Subcutaneous abdominal adipose tissue (tissue), 5 donors: ENCODE measurements at regions not wholly inside any gene's neighbourhood (a gene's known extent, or its start where the extent isn't known, plus 50 kb on each side); places are given as distances from the start of the nearest gene placed in this dataset.

ENCODE experiments used
- H3K27ac ChIP-seq: one replicate; pipeline ENCODE4 v1.7.0; 2013; ENCODE audit warnings: low read depth, mild to moderate bottlenecking, inconsistent platforms, low read length, moderate library complexity
- H3K27me3 ChIP-seq, 5 donors: one replicate each; pipeline ENCODE4 v1.7.0; 2013; ENCODE audit warnings: low read length in 5 of 5, inconsistent platforms in 1 of 5; ENCODE audit not compliant: control insufficient read depth in 5 of 5, insufficient read depth in 4 of 5
- H3K36me3 ChIP-seq, 5 donors: one replicate each; pipeline ENCODE4 v1.7.0; 2013; ENCODE audit warnings: low read length in 5 of 5; ENCODE audit not compliant: control insufficient read depth in 5 of 5, insufficient read depth in 5 of 5
- H3K4me1 ChIP-seq, 5 donors: one replicate each; pipeline ENCODE4 v1.7.0; 2013; ENCODE audit warnings: low read length in 5 of 5, mild to moderate bottlenecking in 3 of 5, moderate library complexity in 1 of 5; ENCODE audit not compliant: control insufficient read depth in 5 of 5, insufficient read depth in 5 of 5
- H3K4me3 ChIP-seq, 5 donors: one replicate each; pipeline ENCODE4 v1.7.0; 2013; ENCODE audit warnings: low read length in 5 of 5, low read depth in 1 of 5
- H3K9ac ChIP-seq, 5 donors: one replicate each; pipeline ENCODE4 v1.7.0; 2013; ENCODE audit warnings: low read length in 5 of 5, mild to moderate bottlenecking in 4 of 5, moderate library complexity in 3 of 5
- H3K9me3 ChIP-seq, 5 donors: one replicate each; pipeline ENCODE4 v1.7.0; 2013; ENCODE audit warnings: low read length in 5 of 5; ENCODE audit not compliant: control insufficient read depth in 5 of 5
- donor health status: healthy.
- donor health status: healthy.
- donor health status: healthy.
- donor health status: healthy.
- donor health status: healthy.

GRCh38 chr16:63372283-63372682 is 1336.0 kb upstream of the CDH8 start:
- no peaks in the 10 kb centered on the region for H3K9me3 ChIP-seq
- H3K27me3 ChIP-seq = no peaks in the 10 kb centered on the region

GRCh38 chr16:63365649-63366304 is 1329.5 kb upstream of the CDH8 start:
- Histone ChIP-seq H3K4me1 (no peaks in the 10 kb centered on the region), H3K27ac (no peak overlapping the region), H3K36me3 (no peaks in the 10 kb centered on the region), H3K27me3 (no peaks in the 10 kb centered on the region), H3K4me3 (no peak overlapping the region), H3K9ac (no peak overlapping the region), H3K9me3 (no peaks in the 10 kb centered on the region)

More at GRCh38 chr16:63372283-63372682, 1336.0 kb upstream of the CDH8 start:
- Histone ChIP-seq H3K36me3 (no peaks in the 10 kb centered on the region), H3K27ac (no peak overlapping the region), H3K4me3 (no peak overlapping the region), H3K9ac (no peak overlapping the region), H3K4me1 (no peaks in the 10 kb centered on the region)

- no peaks in the 10 kb centered on the region for H3K9me3 ChIP-seq
- H3K27ac ChIP-seq = no peak overlapping the region
- no peaks in the 10 kb centered on the region for H3K4me1 ChIP-seq
- H3K9ac ChIP-seq = no peak overlapping the region
- H3K4me3 ChIP-seq = no peak overlapping the region
- H3K27me3 ChIP-seq = no peaks in the 10 kb centered on the region
- no peaks in the 10 kb centered on the region for H3K36me3 ChIP-seq
Observed at GRCh38 chr16:63363738-63364137, 1327.5 kb upstream of the CDH8 start.

GRCh38 chr16:63361032-63361624 is 1324.9 kb upstream of the CDH8 start:
- no peaks in the 10 kb centered on the region for H3K27me3 ChIP-seq
- no peaks in the 10 kb centered on the region for H3K36me3 ChIP-seq
- H3K27ac ChIP-seq = no peak overlapping the region
- no peaks in the 10 kb centered on the region for H3K4me1 ChIP-seq
- H3K9ac ChIP-seq = no peak overlapping the region
- H3K4me3 ChIP-seq = no peak overlapping the region
- no peaks in the 10 kb centered on the region for H3K9me3 ChIP-seq

- no peaks in the 10 kb centered on the region for H3K36me3 ChIP-seq
- H3K4me1 ChIP-seq = no peaks in the 10 kb centered on the region
Observed at GRCh38 chr16:63349961-63350360, 1313.7 kb upstream of the CDH8 start.

GRCh38 chr16:63346000-63346399 is 1309.8 kb upstream of the CDH8 start:
- Histone ChIP-seq H3K4me1 (no peaks in the 10 kb centered on the region), H3K9ac (no peak overlapping the region), H3K27ac (no peak overlapping the region), H3K4me3 (no peak overlapping the region), H3K27me3 (no peaks in the 10 kb centered on the region), H3K36me3 (no peaks in the 10 kb centered on the region), H3K9me3 (no peaks in the 10 kb centered on the region)

More at GRCh38 chr16:63349961-63350360, 1313.7 kb upstream of the CDH8 start:
- no peak overlapping the region for H3K27ac ChIP-seq
- no peak overlapping the region for H3K4me3 ChIP-seq
- no peaks in the 10 kb centered on the region for H3K27me3 ChIP-seq
- no peak overlapping the region for H3K9ac ChIP-seq
- H3K9me3 ChIP-seq = no peaks in the 10 kb centered on the region

GRCh38 chr16:63337264-63337663 is 1301.0 kb upstream of the CDH8 start:
- no peaks in the 10 kb centered on the region for H3K27me3 ChIP-seq
- H3K36me3 ChIP-seq = no peaks in the 10 kb centered on the region
- no peak overlapping the region for H3K27ac ChIP-seq
- H3K4me1 ChIP-seq = no peaks in the 10 kb centered on the region
- no peak overlapping the region for H3K4me3 ChIP-seq
- no peaks in the 10 kb centered on the region for H3K9me3 ChIP-seq
- no peak overlapping the region for H3K9ac ChIP-seq

- H3K27ac ChIP-seq = no peak overlapping the region
- no peak overlapping the region for H3K4me3 ChIP-seq
- H3K9ac ChIP-seq = no peak overlapping the region
- no peaks in the 10 kb centered on the region for H3K4me1 ChIP-seq
- H3K9me3 ChIP-seq = no peaks in the 10 kb centered on the region
- no peaks in the 10 kb centered on the region for H3K27me3 ChIP-seq
- no peaks in the 10 kb centered on the region for H3K36me3 ChIP-seq
Observed at GRCh38 chr16:63331111-63331510, 1294.9 kb upstream of the CDH8 start.

- Histone ChIP-seq H3K4me3 (no peak overlapping the region), H3K9me3 (no peaks in the 10 kb centered on the region), H3K27me3 (no peaks in the 10 kb centered on the region), H3K27ac (no peak overlapping the region), H3K36me3 (no peaks in the 10 kb centered on the region), H3K9ac (no peak overlapping the region), H3K4me1 (no peaks in the 10 kb centered on the region)
Observed at GRCh38 chr16:63326736-63327339, 1290.6 kb upstream of the CDH8 start.
